Kidney (tissue), 13 donors: ENCODE measurements at regions not wholly inside any gene's neighbourhood (a gene's known extent, or its start where the extent isn't known, plus 50 kb on each side); places are given as distances from the start of the nearest gene placed in this dataset.

ENCODE experiments used
- DNase-seq, 5 donors: peaks; one replicate each; pipeline ENCODE4 v3.0.0-alpha.2; 2013 to 2020
- FAIRE-seq: peaks from 2 replicates; lab custom pipeline; 2012; peaks lifted over from hg19 to GRCh38; lab: Jason Lieb, UNC
- H3K27ac ChIP-seq, 2 donors: one replicate each; pipeline ENCODE4 v1.7.0; 2013; ENCODE audit warnings: low read depth in 2 of 2, low read length in 2 of 2, inconsistent platforms in 1 of 2
- H3K27me3 ChIP-seq: one replicate; pipeline ENCODE4 v1.7.1; 2013; ENCODE audit warnings: low read length, inconsistent platforms; ENCODE audit not compliant: control insufficient read depth, insufficient read depth
- H3K36me3 ChIP-seq, 3 donors: one replicate each; pipeline versions ENCODE4 v1.7.0 to v1.7.1; 2013; ENCODE audit warnings: low read length in 3 of 3, control low read depth in 1 of 3, inconsistent platforms in 1 of 3; ENCODE audit not compliant: insufficient read depth in 3 of 3, control insufficient read depth in 2 of 3
- H3K4me1 ChIP-seq, 3 donors: one replicate each; pipeline versions ENCODE4 v1.7.0 to v1.7.1; 2013; ENCODE audit warnings: low read length in 3 of 3, inconsistent platforms in 1 of 3, low read depth in 1 of 3; ENCODE audit not compliant: control insufficient read depth in 2 of 3, insufficient read depth in 2 of 3
- H3K4me3 ChIP-seq, 3 donors: one replicate each; pipeline versions ENCODE4 v1.7.0 to v1.8.1; 2013; ENCODE audit warnings: low read length in 3 of 3, control low read depth in 1 of 3, inconsistent platforms in 1 of 3
- H3K9ac ChIP-seq, 3 donors: one replicate each; pipeline versions ENCODE4 v1.7.0 to v1.7.1; 2013; ENCODE audit warnings: low read length in 3 of 3, control low read depth in 1 of 3, inconsistent platforms in 1 of 3
- H3K9me3 ChIP-seq, 3 donors: one replicate each; pipeline versions ENCODE4 v1.7.0 to v1.7.1; 2013; ENCODE audit warnings: low read length in 3 of 3, control low read depth in 1 of 3, inconsistent platforms in 1 of 3; ENCODE audit not compliant: control insufficient read depth in 2 of 3, insufficient read depth in 1 of 3
- intact Hi-C: fragments of 100-400 bp; cut with DNase I; formaldehyde crosslinking; loops from one replicate; pipeline ENCODE4 v1.11.1; 2022
- TF ChIP-seq, protein P1 (sequence below): IDR thresholded peaks from 3 replicates; pipeline ENCODE4 v1.5.1; 2012; ENCODE audit warnings: mild to moderate bottlenecking, moderate library complexity, borderline replicate concordance; ENCODE audit not compliant: insufficient read depth; ENCODE audit errors: extremely low read depth
- donor health status: control.
- donor health status: control.
- donor health status: control.
- donor health status: control.
- donor health status: control.
- donor health status: DM: yes; HTN: yes; CAD: no.
- donor health status: Normal renal cell carcinoma (clear cell type).

GRCh38 chr2:152867397-152867796 is 149.0 kb downstream of the ARL6IP6 start:
- no peaks in the 10 kb centered on the region for H3K27me3 ChIP-seq
- H3K9ac ChIP-seq, result no peak overlapping the region
- DNase-seq, result no peak
- no peak overlapping the region for H3K27ac ChIP-seq
- intact Hi-C loops, result no loop called here
- no peak overlapping the region for H3K4me3 ChIP-seq
- TF ChIP-seq, protein P1, sequence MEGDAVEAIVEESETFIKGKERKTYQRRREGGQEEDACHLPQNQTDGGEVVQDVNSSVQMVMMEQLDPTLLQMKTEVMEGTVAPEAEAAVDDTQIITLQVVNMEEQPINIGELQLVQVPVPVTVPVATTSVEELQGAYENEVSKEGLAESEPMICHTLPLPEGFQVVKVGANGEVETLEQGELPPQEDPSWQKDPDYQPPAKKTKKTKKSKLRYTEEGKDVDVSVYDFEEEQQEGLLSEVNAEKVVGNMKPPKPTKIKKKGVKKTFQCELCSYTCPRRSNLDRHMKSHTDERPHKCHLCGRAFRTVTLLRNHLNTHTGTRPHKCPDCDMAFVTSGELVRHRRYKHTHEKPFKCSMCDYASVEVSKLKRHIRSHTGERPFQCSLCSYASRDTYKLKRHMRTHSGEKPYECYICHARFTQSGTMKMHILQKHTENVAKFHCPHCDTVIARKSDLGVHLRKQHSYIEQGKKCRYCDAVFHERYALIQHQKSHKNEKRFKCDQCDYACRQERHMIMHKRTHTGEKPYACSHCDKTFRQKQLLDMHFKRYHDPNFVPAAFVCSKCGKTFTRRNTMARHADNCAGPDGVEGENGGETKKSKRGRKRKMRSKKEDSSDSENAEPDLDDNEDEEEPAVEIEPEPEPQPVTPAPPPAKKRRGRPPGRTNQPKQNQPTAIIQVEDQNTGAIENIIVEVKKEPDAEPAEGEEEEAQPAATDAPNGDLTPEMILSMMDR, result no peak
- no peak for FAIRE-seq
- H3K9me3 ChIP-seq, result no peaks in the 10 kb centered on the region
- H3K36me3 ChIP-seq, result no peaks in the 10 kb centered on the region
- no peaks in the 10 kb centered on the region for H3K4me1 ChIP-seq

DNA sequence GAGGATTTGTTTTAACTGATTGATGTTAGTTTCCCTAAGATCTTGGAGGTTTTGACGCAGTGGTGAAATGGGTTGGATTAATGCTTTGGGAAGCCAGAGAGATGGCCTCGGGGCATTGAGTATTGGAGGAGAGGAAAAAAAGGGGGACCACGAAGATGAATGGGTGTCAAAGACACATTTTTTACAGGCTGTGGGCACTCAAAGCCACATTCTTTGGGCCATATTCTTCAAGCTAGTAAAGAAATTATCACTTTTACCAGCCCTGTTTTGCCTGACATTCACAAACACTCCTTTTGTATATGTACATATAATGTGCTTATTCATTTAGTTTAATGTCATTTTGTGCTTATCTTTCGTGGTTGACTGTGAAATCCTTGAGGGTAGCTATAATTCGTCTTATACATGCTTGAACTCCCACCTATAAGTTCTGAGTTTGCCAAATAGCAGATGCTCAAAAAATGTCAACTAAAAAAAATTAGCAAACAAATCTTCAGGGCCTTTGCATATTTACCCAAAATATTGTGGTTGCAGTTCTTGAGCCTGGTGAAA is 146.3 kb downstream of the ARL6IP6 start:
- H3K4me3 ChIP-seq, result no peak overlapping the region

GRCh38 chr2:152863826-152864225 is 145.4 kb downstream of the ARL6IP6 start:
- TF ChIP-seq, protein P1, result no peak
- DNase-seq (no peak), FAIRE-seq (no peak)
- H3K36me3 ChIP-seq, result no peaks in the 10 kb centered on the region
- intact Hi-C loops, result no loop called here
- H3K9me3 ChIP-seq, result no peaks in the 10 kb centered on the region
- H3K27ac ChIP-seq, result no peak overlapping the region
- H3K9ac ChIP-seq, result no peak overlapping the region
- H3K4me3 ChIP-seq, result no peak overlapping the region
- H3K4me1 ChIP-seq, result no peaks in the 10 kb centered on the region
- no peaks in the 10 kb centered on the region for H3K27me3 ChIP-seq

More for the DNA sequence above, 146.3 kb downstream of the ARL6IP6 start:
- Histone ChIP-seq H3K9ac (no peak overlapping the region), H3K9me3 (no peaks in the 10 kb centered on the region), H3K27ac (no peak overlapping the region), H3K4me1 (no peaks in the 10 kb centered on the region), H3K27me3 (no peaks in the 10 kb centered on the region), H3K36me3 (no peaks in the 10 kb centered on the region)
- no peak for FAIRE-seq
- intact Hi-C loops, result no loop called here
- no peak for DNase-seq
- TF ChIP-seq, protein P1, result no peak
